GM21360 (cell line): ENCODE measurements at regions not wholly inside any gene's neighbourhood (a gene's known extent, or its start where the extent isn't known, plus 50 kb on each side); places are given as distances from the start of the nearest gene placed in this dataset.

Experiments used
- ATAC-seq: cut with Tn5 transposase; IDR thresholded peaks from one replicate; pipeline ENCODE4 v1.9.1; 2021; ENCODE audit warnings: mild to moderate bottlenecking, moderate library complexity; ENCODE audit not compliant: unreplicated experiment

- ATAC-seq, result no peak
Measured at GRCh38 chr13:85666356-85666755, 132.9 kb downstream of the SLITRK6 start.

GRCh38 chr13:85665286-85665685, 133.9 kb downstream of the SLITRK6 start:
- no peak for ATAC-seq

- ATAC-seq, result no peak
Measured at GRCh38 chr13:85663856-85664255, 135.4 kb downstream of the SLITRK6 start.

- ATAC-seq, result no peak
Measured at GRCh38 chr13:85662186-85662585, 137.0 kb downstream of the SLITRK6 start.

GRCh38 chr13:85661675-85662074, 137.5 kb downstream of the SLITRK6 start:
- ATAC-seq, result no peak

- no peak for ATAC-seq
Measured at GRCh38 chr13:85659493-85659892, 139.7 kb downstream of the SLITRK6 start.

GRCh38 chr13:85657942-85658341, 141.3 kb downstream of the SLITRK6 start:
- ATAC-seq, result no peak

- no peak for ATAC-seq
Measured at GRCh38 chr13:85655040-85655439, 144.2 kb downstream of the SLITRK6 start.

- ATAC-seq, result no peak
Measured at GRCh38 chr13:85654227-85654626, 145.0 kb downstream of the SLITRK6 start.

GRCh38 chr13:85653681-85654080, 145.5 kb downstream of the SLITRK6 start:
- ATAC-seq, result no peak

- no peak for ATAC-seq
Measured at GRCh38 chr13:85652491-85652890, 146.7 kb downstream of the SLITRK6 start.

- no peak for ATAC-seq
Measured at GRCh38 chr13:85651440-85651839, 147.8 kb downstream of the SLITRK6 start.

- ATAC-seq, result no peak
Measured at GRCh38 chr13:85650613-85651012, 148.6 kb downstream of the SLITRK6 start.

- ATAC-seq, result no peak
Measured at GRCh38 chr13:85640727-85641126, 158.5 kb downstream of the SLITRK6 start.

- no peak for ATAC-seq
Measured at GRCh38 chr13:85638815-85639393, 160.3 kb downstream of the SLITRK6 start.

GRCh38 chr13:85638265-85638664, 161.0 kb downstream of the SLITRK6 start:
- ATAC-seq, result no peak

- no peak for ATAC-seq
Measured at GRCh38 chr13:85632526-85633195, 166.6 kb downstream of the SLITRK6 start.

GRCh38 chr13:85631801-85632200, 167.4 kb downstream of the SLITRK6 start:
- no peak for ATAC-seq

GRCh38 chr13:85626603-85627002, 172.6 kb downstream of the SLITRK6 start:
- no peak for ATAC-seq

GRCh38 chr13:85619321-85619720, 179.9 kb downstream of the SLITRK6 start:
- ATAC-seq, result no peak

- no peak for ATAC-seq
Measured at GRCh38 chr13:85618521-85618920, 180.7 kb downstream of the SLITRK6 start.

GRCh38 chr13:85616275-85616674, 182.9 kb downstream of the SLITRK6 start:
- ATAC-seq, result no peak

- no peak for ATAC-seq
Measured at GRCh38 chr13:85615031-85615430, 184.2 kb downstream of the SLITRK6 start.
